ENCODE measurements at regions not wholly inside any gene's neighbourhood (a gene's known extent, or its start where the extent isn't known, plus 50 kb on each side); places are given as distances from the start of the nearest gene placed in this dataset.
"Not testable (repeated sequence)": the region's sequence is repeated elsewhere in the genome, so short reads cannot be mapped to it uniquely, and the experiment has no call there.

DNA sequence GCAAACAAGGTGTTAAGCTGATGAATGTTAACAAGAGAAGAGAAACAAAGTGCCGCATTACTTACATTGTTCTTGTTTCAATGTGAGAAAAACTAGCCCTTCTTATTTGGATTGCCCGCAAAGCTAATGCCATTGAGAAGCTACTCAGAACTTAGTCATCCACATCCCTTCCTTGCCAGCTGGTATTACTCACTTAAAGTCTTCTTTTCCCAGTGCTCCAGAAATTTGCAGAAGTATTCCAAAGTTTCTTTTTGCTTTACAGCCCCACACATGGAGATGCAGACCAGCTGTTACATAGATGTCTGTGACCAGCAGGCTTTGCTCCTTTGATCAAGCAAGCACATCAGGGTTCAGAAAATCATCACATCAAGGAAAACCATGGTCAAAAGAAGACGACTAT is 529.0 kb downstream of the TBC1D32 start:
- peak; percentile 32 for DNase-seq (ENCODE audit: low read depth)

DNA sequence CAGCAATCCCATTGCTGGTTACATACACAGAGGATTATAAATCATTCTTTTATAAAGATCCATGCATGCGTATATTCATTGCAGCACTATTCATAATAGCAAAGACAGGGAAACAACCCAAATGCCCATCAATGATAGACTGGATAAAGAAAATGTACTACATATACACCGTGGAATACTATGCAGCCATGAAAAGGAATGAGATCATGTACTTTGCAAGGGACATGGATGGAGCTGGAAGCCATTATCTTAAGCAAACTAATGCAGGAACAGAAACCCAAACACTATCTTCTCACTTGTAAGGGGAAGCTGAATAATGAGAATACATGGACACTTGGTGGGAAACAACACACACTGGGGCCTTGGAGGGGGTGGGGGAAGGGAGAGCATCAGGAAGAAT is 529.7 kb downstream of the TBC1D32 start:
- DNase-seq (ENCODE audit: low read depth): no peak

DNA sequence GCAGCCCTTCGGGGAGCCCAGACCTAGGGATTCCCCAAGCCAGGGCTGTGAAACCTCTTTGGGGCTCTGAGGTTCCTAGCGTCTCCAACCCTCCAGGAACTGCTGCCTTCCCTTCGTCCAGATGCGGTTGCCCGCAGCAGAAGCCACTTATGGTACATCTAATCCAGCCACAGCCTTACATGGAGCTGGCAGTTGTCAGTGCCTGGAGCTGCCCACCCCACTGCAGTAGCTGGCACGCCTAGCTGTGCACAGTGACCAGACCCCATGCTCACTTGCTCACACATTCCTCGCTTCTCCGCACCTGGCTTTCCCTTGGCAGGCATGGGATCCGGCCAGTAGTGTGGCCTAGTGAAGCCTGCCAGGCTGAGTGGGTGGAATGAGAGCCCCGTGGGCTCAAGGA is 547.6 kb downstream of the TBC1D32 start:
- no peak for DNase-seq (ENCODE audit: low read depth)

DNA sequence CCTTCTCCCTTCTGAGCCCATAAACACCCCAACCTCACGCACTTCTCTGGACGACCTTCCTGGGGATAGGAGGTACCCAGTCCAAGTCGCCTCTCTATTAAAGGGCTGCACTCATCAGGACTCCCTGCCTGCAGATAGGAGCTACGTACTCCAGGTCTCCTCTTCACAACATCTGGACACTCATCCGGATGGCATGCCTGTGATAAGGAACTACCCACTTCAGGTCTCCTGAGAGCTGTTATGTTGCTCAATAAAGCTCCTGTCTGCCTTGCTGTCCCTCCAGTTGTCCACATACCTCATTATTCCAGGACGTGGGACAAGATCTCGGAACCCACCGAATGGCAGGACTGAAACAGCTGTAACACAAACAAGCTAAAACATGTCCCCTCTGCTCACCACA is 548.0 kb downstream of the TBC1D32 start:
- DNase-seq (ENCODE audit: low read depth): no peak

DNA sequence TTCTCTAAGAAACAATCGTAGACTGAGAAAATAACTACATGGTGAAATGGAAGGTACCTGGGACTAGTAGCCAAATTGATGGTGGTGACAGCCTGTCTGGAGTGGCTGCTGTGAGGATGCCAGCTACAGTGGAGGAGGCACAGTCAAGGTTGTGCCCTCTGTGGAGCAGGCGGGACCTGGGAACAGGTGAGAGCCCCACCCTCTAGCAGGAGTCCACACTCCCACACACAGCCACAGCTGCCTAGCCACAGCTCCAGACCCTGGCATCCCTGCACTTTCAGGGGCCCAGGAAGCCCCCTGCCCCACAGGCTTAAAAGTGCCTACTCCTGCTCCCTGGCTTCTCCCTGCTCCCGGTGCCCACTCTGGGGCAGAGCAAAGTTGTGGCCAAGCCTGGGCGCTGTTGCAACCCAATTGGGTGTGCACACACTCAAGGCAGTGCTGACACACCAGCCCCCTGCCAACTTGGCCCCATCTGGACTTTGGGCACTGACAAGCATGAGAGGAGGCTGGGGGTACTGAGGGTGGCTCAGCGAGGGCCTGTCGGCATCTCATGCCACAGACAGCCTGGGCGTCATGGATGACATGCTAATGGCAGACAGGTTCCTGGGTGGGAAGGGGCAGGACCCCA is 548.7 kb downstream of the TBC1D32 start:
- no peak for DNase-seq (ENCODE audit: low read depth)

DNA sequence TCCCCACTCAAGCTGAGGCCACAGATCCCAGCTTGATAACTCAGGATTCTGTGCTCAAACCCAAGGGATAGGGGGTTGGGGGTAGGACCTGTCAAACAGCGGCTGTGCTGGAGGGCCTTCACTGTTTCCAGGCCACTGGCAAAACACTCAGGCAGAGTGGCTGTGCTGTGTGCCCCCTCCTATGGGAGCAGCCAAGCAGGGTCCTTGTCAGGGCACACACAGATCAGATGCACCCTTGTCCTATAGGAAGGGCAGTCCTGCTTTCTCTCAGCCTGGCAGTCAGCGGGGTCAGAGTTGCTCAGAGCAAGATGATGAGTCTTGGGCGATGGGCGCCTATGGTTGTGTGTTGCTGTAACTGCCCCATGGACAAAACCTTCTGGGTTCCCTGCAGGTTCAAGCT is 554.8 kb downstream of the TBC1D32 start:
- DNase-seq (ENCODE audit: low read depth): no peak

DNA sequence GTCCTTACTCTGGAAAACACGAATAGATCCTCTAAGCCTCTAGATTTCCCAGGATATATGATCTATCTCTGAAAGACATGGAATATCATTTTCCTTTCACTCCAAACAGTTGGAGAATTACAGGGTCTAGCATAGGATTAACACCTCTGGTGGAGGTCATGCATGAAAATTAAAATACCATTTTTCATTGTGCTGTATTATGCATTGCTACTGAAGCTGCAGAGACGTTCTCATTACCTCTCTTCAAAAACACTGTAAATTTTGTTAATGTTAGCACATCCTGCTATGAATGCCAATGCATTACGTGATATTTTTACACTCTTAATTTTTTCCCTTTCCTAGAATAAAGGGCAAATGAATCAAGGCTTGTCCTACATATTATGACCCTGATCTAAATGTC is 558.6 kb downstream of the TBC1D32 start:
- no peak for DNase-seq (ENCODE audit: low read depth)

DNA sequence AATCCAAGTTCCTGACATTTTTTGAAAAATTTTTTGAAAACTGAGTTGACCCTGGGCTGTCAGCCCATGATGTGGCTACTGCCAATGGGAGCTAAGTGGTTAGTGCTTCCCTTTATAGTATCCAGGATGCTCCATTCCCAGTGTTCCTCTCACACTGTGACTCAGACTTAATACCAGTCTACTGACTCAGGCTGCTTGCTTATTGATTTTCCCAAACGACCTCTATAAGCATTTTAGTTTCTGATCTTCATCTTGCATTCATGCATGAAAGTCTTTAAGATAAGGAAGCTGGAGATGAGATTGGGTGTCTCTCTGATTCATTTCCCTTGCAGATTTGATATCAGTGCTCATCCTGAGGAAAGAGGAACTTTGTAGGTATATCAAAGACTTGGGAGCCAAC is 560.0 kb downstream of the TBC1D32 start:
- peak; percentile 2 for DNase-seq (ENCODE audit: low read depth)

DNA sequence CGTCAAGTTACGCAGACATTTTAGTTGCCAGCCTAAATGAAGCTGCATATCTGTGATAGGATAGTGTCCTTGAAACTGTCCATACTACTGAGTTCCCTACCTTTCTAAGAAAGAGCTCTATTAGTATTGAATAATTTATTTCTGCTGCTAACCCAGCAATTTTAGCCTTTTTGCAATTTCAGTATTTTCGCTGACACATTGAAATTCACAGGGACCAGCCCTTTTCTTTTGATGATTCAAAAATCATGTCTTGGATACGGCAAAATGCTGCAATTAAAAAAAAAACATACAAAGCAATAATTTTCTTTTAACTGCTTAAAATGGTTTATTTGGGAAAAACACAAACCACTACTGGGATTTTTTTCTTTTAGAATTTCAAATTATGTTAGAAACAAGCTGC is 563.3 kb downstream of the TBC1D32 start:
- no peak for DNase-seq (ENCODE audit: low read depth)

DNA sequence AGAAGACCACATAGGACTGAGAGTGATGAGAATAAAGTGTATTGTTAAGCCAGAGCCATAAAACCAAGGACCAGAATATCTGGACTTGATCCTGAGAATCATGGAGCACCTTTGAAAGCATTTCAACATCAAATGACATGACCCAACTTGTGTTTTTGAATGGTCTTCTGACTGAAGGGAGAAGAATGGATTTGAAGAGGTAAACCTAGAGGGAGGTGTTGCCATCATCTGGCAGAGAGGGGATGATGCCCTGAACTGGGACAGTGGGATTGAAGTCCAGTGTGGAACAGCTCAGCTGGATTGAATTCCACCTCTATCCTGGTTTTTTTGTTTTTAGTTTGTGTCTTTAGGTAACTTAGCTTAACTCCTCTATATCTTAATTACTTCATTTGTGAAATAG is 570.0 kb downstream of the TBC1D32 start:
- no peak for DNase-seq (ENCODE audit: low read depth)

DNA sequence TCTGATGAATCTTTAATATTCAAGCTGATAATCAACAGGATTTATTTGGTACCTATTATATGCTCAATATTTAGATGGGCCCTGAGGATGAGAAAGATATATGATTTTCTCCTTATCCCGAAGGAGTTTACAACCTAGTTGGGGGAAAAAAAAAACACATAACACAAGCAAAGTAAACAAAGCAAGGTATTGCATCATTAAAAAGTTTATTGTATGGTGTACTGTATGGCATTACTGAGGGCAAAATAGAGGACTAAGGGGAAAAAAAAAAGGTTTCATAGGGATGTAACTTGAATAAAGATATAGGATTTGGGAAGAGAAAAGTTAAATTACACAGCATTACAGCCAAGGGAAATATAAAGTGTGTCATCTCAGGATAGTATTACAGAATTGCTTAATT is 574.7 kb downstream of the TBC1D32 start:
- DNase-seq (ENCODE audit: low read depth): no peak

DNA sequence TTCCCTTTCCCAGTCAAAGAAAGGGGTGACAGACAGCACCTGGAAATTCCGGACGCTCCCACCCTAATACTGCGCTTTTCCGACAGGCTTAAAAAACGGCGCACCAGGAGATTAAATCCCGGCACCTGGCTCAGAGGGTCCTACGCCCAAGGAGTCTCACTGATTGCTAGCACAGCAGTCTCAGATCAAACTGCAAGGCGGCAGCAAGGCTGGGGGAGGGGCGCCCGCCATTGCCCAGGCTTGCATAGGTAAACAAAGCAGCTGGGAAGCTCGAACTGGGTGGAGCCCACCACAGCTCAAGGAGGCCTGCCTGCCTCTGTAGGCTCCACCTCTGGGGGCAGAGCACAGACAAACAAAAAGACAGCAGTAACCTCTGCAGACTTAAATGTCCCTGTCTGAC is 585.7 kb downstream of the TBC1D32 start:
- DNase-seq (ENCODE audit: low read depth): not testable (repeated sequence)

DNA sequence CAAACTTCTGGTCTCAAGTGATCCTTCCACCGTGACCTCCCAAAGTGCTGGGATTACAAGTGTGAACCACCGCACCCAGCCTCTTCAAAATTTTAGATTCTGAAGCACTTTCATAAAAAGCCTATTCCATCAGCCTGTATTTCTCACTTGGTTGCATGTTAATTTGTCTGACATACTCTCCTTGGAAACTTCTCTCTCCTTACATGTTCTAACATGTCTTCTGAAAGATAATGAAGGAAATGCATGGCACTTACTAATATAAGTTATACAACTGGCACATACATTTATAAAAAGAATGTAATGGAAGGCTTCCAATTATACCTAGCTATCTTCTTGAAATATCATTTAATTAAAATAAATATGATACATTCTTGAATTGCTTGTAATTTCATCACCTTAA is 597.5 kb downstream of the TBC1D32 start:
- DNase-seq (ENCODE audit: low read depth): no peak

DNA sequence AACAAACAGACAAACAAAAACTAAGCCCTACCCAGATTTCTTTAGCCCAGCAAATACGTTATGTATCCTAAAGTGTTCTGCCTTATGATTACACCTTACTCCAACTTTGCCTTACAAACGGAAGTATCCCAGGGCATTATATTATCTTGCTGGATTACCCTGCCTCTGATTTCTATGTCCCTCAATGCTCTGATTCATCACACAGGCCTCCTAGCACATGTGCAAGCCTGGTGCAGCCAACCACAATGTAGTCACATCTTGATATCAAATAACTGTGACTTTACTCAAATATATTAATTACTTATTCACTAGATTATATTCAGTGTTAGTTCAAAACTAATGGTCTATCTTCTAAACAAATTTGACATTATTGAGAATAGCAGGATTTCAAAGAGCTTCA is 598.6 kb downstream of the TBC1D32 start:
- DNase-seq (ENCODE audit: low read depth): no peak

DNA sequence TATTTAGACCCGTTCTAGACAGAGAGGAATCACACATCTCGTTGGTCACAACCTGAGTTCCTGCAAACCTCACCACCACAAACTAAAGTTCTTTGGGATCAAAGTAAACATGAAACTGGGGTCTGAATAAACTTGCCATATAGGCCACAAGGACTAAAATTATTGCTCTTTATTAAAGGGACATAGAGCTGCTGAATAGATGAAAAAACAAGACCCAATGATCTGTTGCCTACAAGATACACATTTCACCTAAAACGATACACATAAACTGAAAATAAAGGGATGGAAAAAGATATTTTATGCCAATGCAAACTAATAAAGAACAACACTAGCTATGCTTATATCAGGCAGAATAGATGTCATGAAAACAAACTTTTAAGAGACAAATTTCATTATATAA is 623.0 kb downstream of the TBC1D32 start:
- no peak for DNase-seq (ENCODE audit: low read depth)

DNA sequence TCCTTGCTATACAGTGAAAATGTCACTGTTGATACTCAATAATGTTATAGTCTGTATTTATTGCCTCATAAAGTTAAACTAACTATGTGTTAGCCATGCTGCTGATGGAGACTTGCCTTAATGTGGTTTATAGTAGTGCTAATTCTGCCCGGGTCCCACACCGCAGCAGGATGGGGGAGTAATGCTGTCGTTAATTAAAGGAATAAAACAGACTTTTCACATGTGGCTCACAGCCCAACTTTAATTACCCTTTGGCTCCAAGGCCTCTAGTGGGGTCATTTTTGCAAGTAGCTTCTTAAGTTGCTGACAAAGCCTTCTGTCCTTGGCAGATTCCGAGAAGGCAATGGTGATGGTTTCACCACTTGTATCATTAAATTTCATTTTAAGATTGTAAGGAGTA is 634.3 kb downstream of the TBC1D32 start:
- no peak for DNase-seq (ENCODE audit: low read depth)

DNA sequence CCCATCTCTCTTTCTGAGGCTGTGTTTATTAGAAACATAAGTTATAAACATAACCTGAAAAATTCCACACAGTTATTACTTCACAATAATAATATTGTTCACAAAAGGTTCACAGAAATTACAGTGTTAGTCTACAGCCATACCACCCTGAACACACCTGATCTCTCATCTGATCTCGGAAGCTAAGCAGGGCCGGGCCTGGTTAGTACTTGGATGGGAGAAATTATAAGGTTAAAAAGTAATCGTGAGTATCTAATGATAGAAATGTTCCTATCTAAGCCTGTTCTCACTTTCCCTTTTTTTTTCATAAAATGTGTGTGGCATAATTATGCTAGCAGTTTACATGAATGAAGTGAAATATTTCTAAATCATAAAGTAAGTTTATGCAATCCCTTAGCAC is 647.8 kb downstream of the TBC1D32 start:
- no peak for DNase-seq (ENCODE audit: low read depth)

DNA sequence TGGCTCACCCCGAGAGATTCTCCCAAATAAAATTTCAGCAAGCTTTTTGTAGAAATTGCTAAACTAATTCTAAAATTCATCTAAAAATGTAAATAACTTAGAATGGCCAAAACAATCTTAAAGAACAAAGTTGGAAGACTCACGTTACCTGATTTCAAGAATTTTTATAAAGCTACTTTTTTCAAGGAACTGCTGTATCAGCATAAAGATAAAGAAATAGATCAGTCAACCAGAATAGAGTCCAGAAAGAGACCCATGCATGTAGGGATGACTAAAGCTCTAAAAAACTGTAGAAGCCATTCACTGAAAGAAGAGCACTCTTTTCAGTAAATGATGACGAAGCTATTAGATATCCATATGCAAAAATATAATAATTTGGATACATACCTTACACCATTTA is 652.1 kb downstream of the TBC1D32 start:
- DNase-seq (ENCODE audit: low read depth): no peak

DNA sequence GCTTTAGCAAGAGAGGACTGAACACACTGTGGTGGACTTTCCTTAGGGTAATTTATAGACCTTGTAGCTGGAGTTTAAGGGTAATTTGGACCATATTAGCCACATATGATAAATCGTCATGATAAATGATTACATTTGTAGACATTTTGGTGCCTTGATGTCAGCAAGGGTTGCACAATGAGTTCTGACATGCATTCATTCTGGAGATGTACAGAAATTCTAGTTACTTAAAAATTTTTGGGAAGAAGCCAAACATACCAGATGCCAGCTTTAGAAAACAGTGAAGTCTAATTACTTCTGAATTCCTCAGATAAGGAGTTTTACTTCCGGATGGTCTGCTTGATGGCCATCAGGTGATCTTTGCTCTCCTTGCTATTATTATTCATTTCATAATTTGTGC is 653.1 kb downstream of the TBC1D32 start:
- no peak for DNase-seq (ENCODE audit: low read depth)

DNA sequence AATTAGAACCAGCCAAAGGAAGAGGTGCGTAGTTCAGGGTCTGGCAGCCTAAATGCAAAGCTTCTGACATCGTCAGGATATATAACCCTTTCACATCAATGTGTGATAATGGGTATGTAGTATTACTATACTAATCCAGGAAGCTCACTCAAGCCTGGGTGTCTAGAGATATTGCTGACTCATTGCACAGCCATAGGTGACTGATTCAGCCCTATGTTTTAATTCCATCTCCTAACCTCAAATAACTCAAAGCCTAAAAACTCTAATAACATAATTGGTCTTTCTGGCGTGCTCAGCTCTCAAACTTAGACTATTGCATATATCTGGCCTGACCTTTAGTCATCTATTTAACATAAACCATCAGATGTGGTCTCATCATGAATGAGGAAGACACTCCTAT is 658.4 kb downstream of the TBC1D32 start:
- no peak for DNase-seq (ENCODE audit: low read depth)

DNA sequence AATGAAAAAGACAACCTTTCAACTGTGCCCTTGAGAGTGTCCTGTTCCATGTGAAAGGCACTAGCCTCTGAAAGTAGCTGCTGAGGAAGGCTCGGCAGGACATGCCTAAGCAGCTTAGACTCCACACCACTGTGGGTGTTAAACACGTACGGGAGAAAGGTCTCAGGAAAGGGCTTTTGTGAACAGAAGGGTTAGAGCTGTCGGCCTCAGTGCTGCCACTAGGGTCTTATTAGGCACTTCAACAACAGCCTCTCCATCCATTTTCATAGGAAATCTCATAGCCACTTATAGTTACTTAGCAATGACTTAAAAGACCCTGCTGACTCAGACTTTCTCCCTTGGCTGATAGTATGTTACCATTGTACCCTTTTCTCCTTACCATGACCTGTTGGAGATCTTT is 662.8 kb downstream of the TBC1D32 start:
- DNase-seq (ENCODE audit: low read depth): no peak

DNA sequence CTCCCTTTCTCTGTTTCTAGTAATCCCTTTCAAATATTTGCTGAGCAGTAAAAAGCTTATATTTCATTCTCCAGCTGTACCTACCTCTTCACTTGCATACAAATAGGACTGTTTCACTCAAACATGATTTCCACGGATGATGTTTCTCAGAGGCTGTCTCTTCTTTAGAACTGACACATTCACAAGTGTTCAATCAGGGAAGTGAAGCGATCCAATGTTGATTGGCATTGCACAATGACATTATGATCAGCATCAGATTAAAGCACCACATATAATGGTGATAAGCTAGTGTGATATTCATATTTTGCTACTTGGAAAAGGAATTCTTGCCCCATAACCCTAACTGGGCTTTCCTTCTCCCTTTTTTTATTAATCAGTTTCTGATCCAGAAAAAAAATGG is 681.8 kb downstream of the TBC1D32 start:
- DNase-seq (ENCODE audit: low read depth): no peak

DNA sequence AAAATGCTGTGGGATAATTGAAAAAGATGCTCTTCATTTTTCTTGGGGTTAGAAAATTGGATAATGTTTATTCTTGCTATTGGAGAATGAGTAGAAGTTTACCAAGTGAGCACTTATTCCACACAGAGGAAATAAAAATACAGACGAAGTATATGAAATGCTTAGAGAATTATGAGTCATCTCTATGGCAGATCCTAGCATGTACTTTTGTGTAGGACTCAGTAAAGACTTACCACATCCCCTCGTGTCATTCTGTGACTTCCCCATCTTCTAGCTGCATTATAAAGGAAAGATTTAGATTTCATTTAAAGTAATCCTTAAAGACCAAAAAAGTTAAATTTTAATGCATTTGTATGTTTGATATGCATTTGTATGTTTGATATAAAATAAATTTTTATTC is 685.6 kb downstream of the TBC1D32 start:
- DNase-seq (ENCODE audit: low read depth): no peak

DNA sequence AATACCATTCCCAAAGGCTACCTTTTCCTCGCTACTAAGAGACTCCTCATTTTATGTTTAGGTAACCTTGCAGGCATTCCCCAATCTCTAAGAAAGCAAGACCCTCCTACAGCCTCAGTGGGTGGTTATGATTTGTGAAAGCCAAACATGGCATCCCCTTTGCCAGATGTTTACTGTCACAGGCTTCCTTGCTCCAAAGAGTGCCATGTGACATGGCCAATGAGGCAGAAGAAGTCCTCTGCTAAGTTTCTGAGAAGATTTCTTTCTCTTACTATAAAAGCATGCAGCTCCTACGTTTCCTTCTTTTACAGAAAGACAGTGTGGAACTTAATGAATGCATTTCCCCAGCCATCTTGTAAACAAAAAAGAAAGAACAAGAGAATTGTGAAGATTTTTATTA is 688.2 kb downstream of the TBC1D32 start:
- DNase-seq (ENCODE audit: low read depth): no peak

DNA sequence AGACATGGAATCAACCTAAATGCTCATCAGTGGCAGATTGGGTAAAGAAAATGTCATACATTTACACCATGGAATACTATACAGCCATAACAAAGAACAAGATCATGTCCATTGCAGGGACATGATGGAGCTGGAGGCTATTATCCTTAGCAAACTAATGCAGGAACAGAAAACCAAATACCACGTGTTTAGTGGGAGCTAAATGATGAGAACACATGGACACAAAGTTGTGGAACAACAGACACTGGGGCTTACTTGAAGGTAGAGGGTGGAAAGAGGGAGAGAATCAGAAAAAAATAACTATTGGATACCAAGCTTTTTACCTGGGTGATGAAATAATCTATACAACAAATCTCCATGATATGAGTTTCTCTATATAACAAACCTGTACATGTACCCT is 701.3 kb downstream of the TBC1D32 start:
- DNase-seq (ENCODE audit: low read depth): no peak
